H1 (cell line): ENCODE measurements at regions not wholly inside any gene's neighbourhood (a gene's known extent, or its start where the extent isn't known, plus 50 kb on each side); places are given as distances from the start of the nearest gene placed in this dataset.

ENCODE experiments used
- CTCF ChIA-PET: fragments of 300-600 bp; sonication (Branson Sonifier 250); formaldehyde crosslinking; loops from one replicate; lab custom pipeline; 2021; ENCODE audit not compliant: partially characterized antibody; lab: Charles Lee
- POLR2A ChIA-PET: fragments of 300-600 bp; sonication (Branson Sonifier 250); formaldehyde crosslinking; loops from one replicate; lab custom pipeline; 2021; ENCODE audit warnings: inconsistent platforms; ENCODE audit not compliant: partially characterized antibody; lab: Charles Lee
- DNase-seq, 2 experiments: peaks; one replicate each; pipeline versions ENCODE4 v3.0.0 to v3.0.0-alpha.2; 2010 to 2022; ENCODE audit warnings: low spot score in 2 of 2, low read depth in 1 of 2, mixed read lengths in 1 of 2
- FAIRE-seq: peaks from 2 replicates; lab custom pipeline; 2011; peaks lifted over from hg19 to GRCh38; lab: Jason Lieb, UNC
- H2AFZ ChIP-seq: 2 replicates; pipeline ENCODE4 v1.8.1; 2012; ENCODE audit warnings: low read length, inconsistent platforms
- H2AK5ac ChIP-seq: 2 replicates; pipeline ENCODE4 v1.6.1; 2013; ENCODE audit warnings: low read depth, low read length
- H2BK120ac ChIP-seq: replicated peaks from 2 replicates; pipeline ENCODE3; 2013; ENCODE audit warnings: low read depth, low read length, inconsistent platforms
- H2BK12ac ChIP-seq: 2 replicates; pipeline ENCODE4 v1.6.1; 2013; ENCODE audit warnings: low read depth, low read length
- H2BK15ac ChIP-seq: 2 replicates; pipeline ENCODE4 v1.6.1; 2013; ENCODE audit warnings: low read length
- H2BK20ac ChIP-seq: 2 replicates; pipeline ENCODE4 v1.6.1; 2013; ENCODE audit warnings: low read length
- H2BK5ac ChIP-seq: 2 replicates; pipeline ENCODE4 v1.6.1; 2013; ENCODE audit warnings: low read depth, low read length
- H3K14ac ChIP-seq: 2 replicates; pipeline ENCODE4 v1.6.1; 2013; ENCODE audit warnings: inconsistent platforms; ENCODE audit not compliant: insufficient read length
- H3K18ac ChIP-seq: 2 replicates; pipeline ENCODE4 v1.6.1; 2013; ENCODE audit warnings: low read length; ENCODE audit errors: extremely low read depth
- H3K23ac ChIP-seq: 2 replicates; pipeline ENCODE4 v1.6.1; 2013; ENCODE audit warnings: inconsistent platforms; ENCODE audit not compliant: insufficient read length
- H3K23me2 ChIP-seq: 2 replicates; pipeline ENCODE4 v1.6.1; 2013; ENCODE audit warnings: low read depth, low read length
- H3K27ac ChIP-seq: 2 replicates; pipeline ENCODE4 v1.6.1; 2011; ENCODE audit warnings: low read depth, low read length, inconsistent platforms
- H3K27me3 ChIP-seq, 4 experiments: replicated peaks in 1 of 4; 1 replicate in 1 of 4; 2 replicates in 3 of 4; pipeline versions ENCODE4 v1.6.1 to v1.8.1; 2011 to 2013; ENCODE audit warnings: low read length in 3 of 4, mild to moderate bottlenecking in 3 of 4, inconsistent platforms in 2 of 4, mixed read lengths in 2 of 4, moderate library complexity in 1 of 4; ENCODE audit not compliant: control insufficient read depth in 3 of 4, insufficient read depth in 3 of 4; ENCODE audit errors: extremely low read depth in 1 of 4
- H3K36me3 ChIP-seq, 4 experiments: 2 replicates each; pipeline versions ENCODE4 v1.6.1 to v1.8.1; 2011 to 2013; ENCODE audit warnings: mild to moderate bottlenecking in 4 of 4, low read length in 3 of 4, moderate library complexity in 2 of 4, control low read depth in 1 of 4, inconsistent platforms in 1 of 4; ENCODE audit not compliant: insufficient read depth in 4 of 4, control insufficient read depth in 2 of 4
- H3K4ac ChIP-seq: replicated peaks from 2 replicates; pipeline ENCODE3; 2013; ENCODE audit warnings: low read length, low read depth, mixed read lengths, inconsistent platforms; ENCODE audit not compliant: insufficient read length
- H3K4me1 ChIP-seq, 4 experiments: replicated peaks in 1 of 4; 1 replicate in 1 of 4; 2 replicates in 3 of 4; pipeline versions ENCODE4 v1.6.1 to v1.8.1; 2011 to 2013; ENCODE audit warnings: low read length in 3 of 4, inconsistent platforms in 2 of 4, mixed read lengths in 1 of 4; ENCODE audit not compliant: insufficient read depth in 4 of 4, control insufficient read depth in 3 of 4
- H3K4me2 ChIP-seq, 2 experiments: 2 replicates each; pipeline versions ENCODE4 v1.6.1 to v1.8.1; 2011 to 2013; ENCODE audit warnings: low read depth in 2 of 2, low read length in 2 of 2, control low read depth in 1 of 2, inconsistent platforms in 1 of 2, mild to moderate bottlenecking in 1 of 2; ENCODE audit not compliant: insufficient read depth in 1 of 2
- H3K4me3 ChIP-seq, 4 experiments: fragments of 200-600, 300-600 bp in 1 of 4; sonication (generic), shearing (Covaris generic), sonication (Bioruptor Twin) in 1 of 4; 2 replicates each; pipeline versions ENCODE4 v1.5.1 to v1.8.1; 2011 to 2016; ENCODE audit warnings: low read length in 4 of 4, low read depth in 3 of 4, control low read depth in 2 of 4, inconsistent platforms in 2 of 4, mild to moderate bottlenecking in 2 of 4, mixed read lengths in 1 of 4, moderate library complexity in 1 of 4; ENCODE audit not compliant: insufficient read depth in 2 of 4; ENCODE audit errors: extremely low read depth in 1 of 4
- H3K56ac ChIP-seq: replicated peaks from 2 replicates; pipeline ENCODE3; 2013; ENCODE audit warnings: low read depth, mild to moderate bottlenecking, mixed read lengths, low read length, inconsistent platforms; ENCODE audit not compliant: insufficient read length
- H3K79me1 ChIP-seq: 2 replicates; pipeline ENCODE4 v1.6.1; 2013; ENCODE audit warnings: low read depth, low read length, control low read depth
- H3K79me2 ChIP-seq, 2 experiments: 2 replicates each; pipeline versions ENCODE4 v1.6.1 to v1.8.1; 2012 to 2013; ENCODE audit warnings: low read length in 2 of 2, mild to moderate bottlenecking in 2 of 2, inconsistent platforms in 1 of 2; ENCODE audit not compliant: insufficient read depth in 2 of 2, control insufficient read depth in 1 of 2
- H3K9ac ChIP-seq, 4 experiments: replicated peaks in 1 of 4; 1 replicate in 1 of 4; 2 replicates in 3 of 4; pipeline versions ENCODE4 v1.6.1 to v1.8.1; 2011 to 2013; ENCODE audit warnings: low read depth in 3 of 4, low read length in 3 of 4, control low read depth in 2 of 4, mild to moderate bottlenecking in 2 of 4, moderate library complexity in 2 of 4, inconsistent platforms in 1 of 4; ENCODE audit errors: extremely low read depth in 1 of 4
- H3K9me3 ChIP-seq, 2 experiments: 2 replicates each; pipeline versions ENCODE4 v1.6.1 to v1.8.1; 2012 to 2013; ENCODE audit warnings: mild to moderate bottlenecking in 2 of 2, moderate library complexity in 2 of 2, control low read depth in 1 of 2, inconsistent platforms in 1 of 2, low read depth in 1 of 2, low read length in 1 of 2, mixed read lengths in 1 of 2; ENCODE audit not compliant: insufficient read depth in 2 of 2
- H4K20me1 ChIP-seq, 2 experiments: replicated peaks in 1 of 2; 2 replicates each; pipeline versions ENCODE3 to v1.8.1; 2011 to 2013; ENCODE audit warnings: inconsistent platforms in 2 of 2, low read length in 2 of 2, mild to moderate bottlenecking in 1 of 2; ENCODE audit not compliant: insufficient read depth in 2 of 2, control insufficient read depth in 1 of 2
- H4K5ac ChIP-seq: 2 replicates; pipeline ENCODE4 v1.6.1; 2013; ENCODE audit warnings: low read length, low read depth, mixed read lengths, inconsistent platforms; ENCODE audit not compliant: insufficient read length
- H4K8ac ChIP-seq: 2 replicates; pipeline ENCODE4 v1.8.0; 2013; ENCODE audit warnings: mild to moderate bottlenecking, moderate library complexity, low read length, inconsistent platforms; ENCODE audit not compliant: insufficient read depth; ENCODE audit errors: extremely low read depth
- H4K91ac ChIP-seq: replicated peaks from 2 replicates; pipeline ENCODE3; 2013; ENCODE audit warnings: low read length, mixed read lengths, inconsistent platforms; ENCODE audit not compliant: insufficient read length
- BRCA1 ChIP-seq: IDR thresholded peaks from 2 replicates; pipeline ENCODE4 v1.6.1; 2012; ENCODE audit warnings: low read depth, low read length, improper control_type of control experiment
- CREB1 ChIP-seq: IDR thresholded peaks from 2 replicates; pipeline ENCODE4 v1.6.1; 2012; ENCODE audit warnings: inconsistent platforms
- EP300 ChIP-seq, 2 experiments: IDR thresholded peaks; 1 replicate in 1 of 2; 2 replicates in 1 of 2; pipeline ENCODE4 v1.6.1; 2011 to 2012; ENCODE audit warnings: low read depth in 2 of 2, low read length in 2 of 2, mild to moderate bottlenecking in 2 of 2, borderline replicate concordance in 1 of 2, inconsistent platforms in 1 of 2, moderate library complexity in 1 of 2
- HDAC2 ChIP-seq, 2 experiments: fragments of 300-600 bp in 1 of 2; sonication (generic) in 1 of 2; IDR thresholded peaks; 2 replicates each; pipeline ENCODE4 v1.6.1; 2011 to 2012; ENCODE audit warnings: low read depth in 2 of 2, low read length in 2 of 2, mild to moderate bottlenecking in 2 of 2, moderate library complexity in 2 of 2, borderline replicate concordance in 1 of 2, inconsistent platforms in 1 of 2
- MAFK ChIP-seq: IDR thresholded peaks from 2 replicates; pipeline ENCODE4 v1.6.1; 2012; ENCODE audit warnings: low read depth, mild to moderate bottlenecking, improper control_type of control experiment, low read length
- SIX5 ChIP-seq: IDR thresholded peaks from 2 replicates; pipeline ENCODE4 v1.6.1; 2011; ENCODE audit warnings: mild to moderate bottlenecking, low read depth, low read length
- YY1 ChIP-seq: IDR thresholded peaks from 2 replicates; pipeline ENCODE4 v1.6.1; 2011; ENCODE audit warnings: low read depth, mild to moderate bottlenecking, low read length
- WGBS, 2 experiments: shearing (Covaris generic) in 1 of 2; methylation state at CpG; one replicate each; pipeline versions ENCODE4 v1.1.6 to v1.1.7; 2013 to 2015; ENCODE audit warnings: low lambda C conversion rate in 2 of 2, mixed read lengths in 2 of 2, inconsistent platforms in 1 of 2, low coverage in 1 of 2, missing lambda C conversion rate in 1 of 2; ENCODE audit not compliant: insufficient replicate concordance in 2 of 2, insufficient coverage in 1 of 2, insufficient read length in 1 of 2; ENCODE audit errors: extremely low coverage in 1 of 2, missing lambda C conversion rate in 1 of 2; 5-methylcytosine and 5-hydroxymethylcytosine counted together

DNA sequence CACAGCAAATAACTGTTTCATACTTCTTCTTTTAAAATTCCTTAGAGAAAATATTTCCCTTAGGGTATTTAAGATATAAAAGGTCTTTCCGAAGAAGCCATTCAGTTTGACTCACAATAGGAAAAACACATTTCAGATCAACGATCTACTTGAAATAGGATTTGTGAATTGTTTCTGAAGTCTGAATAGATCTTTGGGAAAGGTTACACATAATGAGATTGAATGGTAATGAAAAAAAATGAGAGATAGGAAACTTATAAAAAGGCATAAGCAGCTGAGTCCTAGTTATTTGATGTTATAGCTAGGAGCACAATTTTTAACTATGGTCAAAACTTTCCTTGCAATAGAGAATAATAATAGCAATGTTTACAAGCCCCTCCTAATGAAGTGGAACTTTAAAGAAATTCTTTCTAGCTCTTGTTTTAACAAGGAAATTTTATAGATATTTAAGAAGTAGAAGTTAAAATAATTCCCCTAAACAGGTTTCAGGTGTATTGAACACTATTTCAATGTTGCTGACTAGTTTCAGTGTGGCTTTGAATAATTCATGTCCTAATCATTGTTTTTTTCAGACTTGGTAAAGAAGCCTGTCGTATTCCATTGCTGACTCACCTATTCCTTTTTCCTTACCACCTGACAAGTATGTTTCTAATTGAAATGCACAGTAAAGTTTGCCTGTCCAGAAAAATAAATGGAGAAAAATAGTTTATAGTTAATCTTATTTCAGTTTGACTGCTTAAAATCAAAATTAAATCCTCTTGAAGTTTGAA lies 89.1 kb downstream of the PCDH18 start:
- DNase-seq, result no peak
- Histone ChIP-seq H2BK5ac (no peak overlapping the region), H3K23me2 (no peaks in the 10 kb centered on the region), H3K18ac (no peak overlapping the region), H2AFZ (no peak overlapping the region), H3K4me3 (no peak overlapping the region), H3K9ac (no peak overlapping the region), H4K8ac (no peak overlapping the region), H3K56ac (no peak overlapping the region), H3K4ac (no peak overlapping the region), H3K14ac (no peak overlapping the region), H4K20me1 (no peaks in the 10 kb centered on the region), H2BK20ac (no peak overlapping the region), H2BK15ac (no peak overlapping the region), H3K27me3 (no peaks in the 10 kb centered on the region), H3K79me1 (no peaks in the 10 kb centered on the region), H2BK12ac (no peak overlapping the region), H3K4me2 (no peak overlapping the region), H4K5ac (no peak overlapping the region), H3K36me3 (no peaks in the 10 kb centered on the region), H3K27ac (no peak overlapping the region), H3K9me3 (no peaks in the 10 kb centered on the region), H2BK120ac (no peak overlapping the region), H3K23ac (no peak overlapping the region), H2AK5ac (no peak overlapping the region), H3K79me2 (no peaks in the 10 kb centered on the region), H4K91ac (no peak overlapping the region), H3K4me1 (no peaks in the 10 kb centered on the region)
- TF ChIP-seq SIX5 (no peak), HDAC2 (IDR thresholded peaks at IDR 0.05; ENCODE audit: borderline replicate concordance in 1 of 2, low read depth in 2 of 2, low read length in 2 of 2) (no peak), EP300 (IDR thresholded peaks at IDR 0.05; ENCODE audit: borderline replicate concordance in 1 of 2, low read depth in 2 of 2, low read length in 2 of 2) (no peak), CREB1 (no peak), BRCA1 (no peak), YY1 (no peak), MAFK (no peak)
- ChIA-PET CTCF (no interaction called here), POLR2A (no interaction called here)
- 78% methylated on average over 3 of the region's 3 CpGs; no CpG with 5 or more reads in 1 of the 2 experiments for WGBS, 2 experiments
- FAIRE-seq, result no peak
